ENCODE measurements at regions not wholly inside any gene's neighbourhood (a gene's known extent, or its start where the extent isn't known, plus 50 kb on each side); places are given as distances from the start of the nearest gene placed in this dataset.

- ChIA-PET POLR2A (ENCODE audit: unreplicated experiment) (no interaction called here), CTCF (no interaction called here)
- no peak overlapping the region for H2BK15ac ChIP-seq (ENCODE audit: low read depth, low read length)
- no peaks in the 10 kb centered on the region for H4K20me1 ChIP-seq (ENCODE audit: insufficient read depth, low read length)
- no TSS peak for BruUV-seq (replicated peaks)
- H3K56ac ChIP-seq (ENCODE audit: extremely low read depth, insufficient read depth, low read length), result no peak overlapping the region
- H2AFZ ChIP-seq (replicated peaks; ENCODE audit: low read length, poor library complexity), result no peak overlapping the region
- no peak overlapping the region for H3K23ac ChIP-seq (ENCODE audit: low read depth, low read length)
- no peak overlapping the region for H3K4ac ChIP-seq (ENCODE audit: low read depth, low read length)
- no peak overlapping the region for H4K8ac ChIP-seq (ENCODE audit: low read depth in 2 of 2, low read length in 2 of 2)
- H2BK120ac ChIP-seq (ENCODE audit: low read depth, low read length), result no peak overlapping the region
- DNase-seq, result no peak
- H4K5ac ChIP-seq (ENCODE audit: low read depth, low read length), result no peak overlapping the region
- no peaks in the 10 kb centered on the region for H3K9me1 ChIP-seq (ENCODE audit: insufficient read depth, low read length)
- H3K27me3 ChIP-seq (ENCODE audit: control insufficient read depth, insufficient read depth, low read length), result no peaks in the 10 kb centered on the region
- no peak overlapping the region for H3K14ac ChIP-seq (replicated peaks; ENCODE audit: low read depth, low read length)
- no peaks in the 10 kb centered on the region for H3K79me1 ChIP-seq (ENCODE audit: low read depth in 1 of 2, low read length in 2 of 2)
- dilution Hi-C loops (cut with HindIII; ENCODE audit: low sequenced_read_pairs, unreplicated experiment) (no loop called here), in situ Hi-C loops (cut with MboI; ENCODE audit: low sequenced_read_pairs) (no loop called here), intact Hi-C loops (cut with micrococcal nuclease) (no loop called here)
- no peak overlapping the region for H2AK5ac ChIP-seq (ENCODE audit: low read depth, low read length)
- WGBS, 2 experiments (ENCODE audit: extremely low coverage in 2 of 2, insufficient read length in 1 of 2), result 56% methylated on average over 3 of the region's 11 CpGs; no CpG with 5 or more reads in 1 of the 2 experiments
- H3K4me1 ChIP-seq (ENCODE audit: control insufficient read depth, insufficient read depth, low read length), result no peaks in the 10 kb centered on the region
- H3K4me2 ChIP-seq (ENCODE audit: low read depth, low read length), result no peak overlapping the region
- H3K9ac ChIP-seq (ENCODE audit: low read depth, low read length), result no peak overlapping the region
- H2BK20ac ChIP-seq (ENCODE audit: low read depth, low read length), result no peak overlapping the region
- no peaks in the 10 kb centered on the region for H3K36me3 ChIP-seq (ENCODE audit: control insufficient read depth, insufficient read depth, low read length)
- H3K4me3 ChIP-seq (ENCODE audit: insufficient read depth, low read depth, low read length), result no peak overlapping the region
- no peak for ATAC-seq (ENCODE audit: low read depth)
- H2BK5ac ChIP-seq (ENCODE audit: low read depth, low read length, poor library complexity, severe bottlenecking), result no peak overlapping the region
- no peaks in the 10 kb centered on the region for H3K9me3 ChIP-seq (ENCODE audit: control insufficient read depth, insufficient read depth, low read length)
- no peak for TF ChIP-seq USF2 (IDR thresholded peaks at IDR 0.05; ENCODE audit: low read depth, low read length)
- TF ChIP-seq POLR2A (IDR thresholded peaks at IDR 0.05; ENCODE audit: low read depth, low read length), result no peak
- no peak for TF ChIP-seq MAZ (IDR thresholded peaks at IDR 0.05; ENCODE audit: borderline replicate concordance, low read depth, low read length)
- TF ChIP-seq CEBPB (IDR thresholded peaks at IDR 0.05; ENCODE audit: low read depth, low read length), result no peak
- no peak for TF ChIP-seq CHD1 (IDR thresholded peaks at IDR 0.05; ENCODE audit: low read depth, low read length)
- no peak for TF ChIP-seq MXI1 (IDR thresholded peaks at IDR 0.05; ENCODE audit: borderline replicate concordance, low read depth, low read length)
- no peak for TF ChIP-seq ELK1 (IDR thresholded peaks at IDR 0.05; ENCODE audit: borderline replicate concordance, low read depth, low read length)
- no peak for TF ChIP-seq FOS (IDR thresholded peaks at IDR 0.05; ENCODE audit: low read depth, low read length)
- TF ChIP-seq BHLHE40 (IDR thresholded peaks at IDR 0.05; ENCODE audit: low read depth, low read length), result no peak
- no peak for TF ChIP-seq MAFK (IDR thresholded peaks at IDR 0.05; ENCODE audit: low read depth, low read length)
- TF ChIP-seq NFE2L2 (IDR thresholded peaks at IDR 0.05; ENCODE audit: low read depth, low read length), result no peak
- no peak for TF ChIP-seq RAD21 (IDR thresholded peaks at IDR 0.05; ENCODE audit: low read length)
- TF ChIP-seq CTCF (conservative IDR thresholded peaks at IDR 0.05; ENCODE audit: low read depth, low read length), result no peak
- no peak for TF ChIP-seq RFX5 (IDR thresholded peaks at IDR 0.05; ENCODE audit: low read depth, low read length)
- TF ChIP-seq SMC3 (IDR thresholded peaks at IDR 0.05; ENCODE audit: low read depth, low read length), result no peak
- no peak overlapping the region for H3K27ac ChIP-seq (ENCODE audit: insufficient read depth, low read length)
- H3K18ac ChIP-seq (ENCODE audit: low read depth, low read length), result no peak overlapping the region
- H4K91ac ChIP-seq (ENCODE audit: insufficient read depth, low read depth, low read length), result no peak overlapping the region
- H2AK9ac ChIP-seq (replicated peaks; ENCODE audit: low read depth, low read length, poor library complexity), result no peak overlapping the region
Observed at GRCh38 chr16:54999481-54999880, 68.8 kb downstream of the IRX5 start.

Data from IMR-90 (cell line).